ENCODE measurements at regions not wholly inside any gene's neighbourhood (a gene's known extent, or its start where the extent isn't known, plus 50 kb on each side); places are given as distances from the start of the nearest gene placed in this dataset.

DNA sequence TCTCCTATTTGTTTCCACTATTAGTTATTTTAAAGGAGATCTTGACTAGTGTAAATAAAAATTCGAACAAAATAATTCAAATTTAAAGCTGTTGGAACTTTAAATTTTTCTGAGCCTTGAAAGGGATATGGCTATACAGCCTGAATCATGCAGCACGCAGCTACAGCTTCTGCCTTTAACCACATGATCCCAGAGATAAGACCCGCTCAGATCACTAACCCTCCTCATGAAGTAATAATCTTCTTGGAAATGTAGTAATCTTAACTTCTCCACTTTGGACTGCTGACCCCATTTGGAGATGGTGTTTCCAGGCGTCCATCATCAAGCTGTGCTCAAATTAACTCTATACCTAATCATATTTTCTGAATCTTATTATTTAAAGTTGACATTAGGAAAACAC lies 336.6 kb downstream of the DSC3 start:
- H3K27ac Mint-ChIP-seq: no peak overlapping the region
- no peaks in the 10 kb centered on the region for H3K27me3 Mint-ChIP-seq

DNA sequence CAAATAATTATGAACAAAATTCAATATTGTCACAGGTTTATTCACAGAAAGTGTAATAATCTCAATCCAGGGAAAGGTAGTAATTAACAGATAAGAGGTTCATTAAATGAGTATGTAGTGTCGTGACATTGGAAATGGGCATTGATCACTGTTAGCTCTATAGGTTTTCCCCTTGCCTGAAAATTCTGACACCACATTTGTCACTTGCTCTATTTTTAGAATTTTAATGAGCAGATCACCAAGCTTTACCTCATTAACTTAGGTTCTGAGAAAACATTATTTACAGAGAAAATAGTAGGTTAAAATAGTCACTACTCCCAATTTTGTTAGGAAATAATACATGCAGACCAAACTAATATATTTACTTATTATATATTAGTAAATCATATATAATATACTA lies 344.0 kb downstream of the DSC3 start:
- Mint-ChIP-seq H3K4me1 (ENCODE audit: unreplicated experiment) (no peaks in the 10 kb centered on the region), H3K27me3 (no peaks in the 10 kb centered on the region), H3K27ac (no peak overlapping the region), H3K9me3 (no peaks in the 10 kb centered on the region), H3K4me3 (no peak overlapping the region), H3K36me3 (no peaks in the 10 kb centered on the region)
- no peak for DNase-seq (ENCODE audit: extremely low spot score, unreplicated experiment)
- TF ChIP-seq, protein P1, sequence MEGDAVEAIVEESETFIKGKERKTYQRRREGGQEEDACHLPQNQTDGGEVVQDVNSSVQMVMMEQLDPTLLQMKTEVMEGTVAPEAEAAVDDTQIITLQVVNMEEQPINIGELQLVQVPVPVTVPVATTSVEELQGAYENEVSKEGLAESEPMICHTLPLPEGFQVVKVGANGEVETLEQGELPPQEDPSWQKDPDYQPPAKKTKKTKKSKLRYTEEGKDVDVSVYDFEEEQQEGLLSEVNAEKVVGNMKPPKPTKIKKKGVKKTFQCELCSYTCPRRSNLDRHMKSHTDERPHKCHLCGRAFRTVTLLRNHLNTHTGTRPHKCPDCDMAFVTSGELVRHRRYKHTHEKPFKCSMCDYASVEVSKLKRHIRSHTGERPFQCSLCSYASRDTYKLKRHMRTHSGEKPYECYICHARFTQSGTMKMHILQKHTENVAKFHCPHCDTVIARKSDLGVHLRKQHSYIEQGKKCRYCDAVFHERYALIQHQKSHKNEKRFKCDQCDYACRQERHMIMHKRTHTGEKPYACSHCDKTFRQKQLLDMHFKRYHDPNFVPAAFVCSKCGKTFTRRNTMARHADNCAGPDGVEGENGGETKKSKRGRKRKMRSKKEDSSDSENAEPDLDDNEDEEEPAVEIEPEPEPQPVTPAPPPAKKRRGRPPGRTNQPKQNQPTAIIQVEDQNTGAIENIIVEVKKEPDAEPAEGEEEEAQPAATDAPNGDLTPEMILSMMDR (conservative IDR thresholded peaks at IDR 0.05): no peak

More for the DNA sequence above, 336.6 kb downstream of the DSC3 start:
- no peak for DNase-seq (ENCODE audit: extremely low spot score, unreplicated experiment)
- no peaks in the 10 kb centered on the region for H3K36me3 Mint-ChIP-seq
- TF ChIP-seq, protein P1 (conservative IDR thresholded peaks at IDR 0.05): no peak
- H3K4me3 Mint-ChIP-seq: no peak overlapping the region
- no peaks in the 10 kb centered on the region for H3K4me1 Mint-ChIP-seq (ENCODE audit: unreplicated experiment)
- H3K9me3 Mint-ChIP-seq: no peaks in the 10 kb centered on the region

DNA sequence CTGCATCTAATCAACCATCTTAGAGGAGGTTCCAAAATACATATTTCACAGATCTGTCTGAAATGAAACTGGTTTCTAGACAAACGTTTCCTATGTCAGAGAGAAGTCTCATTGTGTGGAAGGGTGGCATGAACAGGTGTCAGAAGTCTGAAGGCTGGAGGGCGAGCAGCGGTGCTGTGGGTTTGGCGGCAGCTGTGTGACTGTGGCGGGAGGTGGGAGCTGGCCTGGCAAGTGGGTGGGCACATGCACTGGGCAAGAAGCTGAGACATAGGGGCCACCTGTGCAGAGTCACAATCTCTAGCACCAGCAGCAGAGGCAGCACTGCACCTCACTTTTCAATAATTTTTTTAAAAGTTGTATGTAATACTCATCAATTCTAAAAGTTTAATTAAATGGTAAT lies 346.3 kb downstream of the DSC3 start:
- H3K4me1 Mint-ChIP-seq (ENCODE audit: unreplicated experiment): no peaks in the 10 kb centered on the region
- no peak for DNase-seq (ENCODE audit: extremely low spot score, unreplicated experiment)
- TF ChIP-seq, protein P1 (conservative IDR thresholded peaks at IDR 0.05): no peak
- no peaks in the 10 kb centered on the region for H3K9me3 Mint-ChIP-seq
- H3K27me3 Mint-ChIP-seq: no peaks in the 10 kb centered on the region
- no peak overlapping the region for H3K4me3 Mint-ChIP-seq
- no peak overlapping the region for H3K27ac Mint-ChIP-seq
- no peaks in the 10 kb centered on the region for H3K36me3 Mint-ChIP-seq

DNA sequence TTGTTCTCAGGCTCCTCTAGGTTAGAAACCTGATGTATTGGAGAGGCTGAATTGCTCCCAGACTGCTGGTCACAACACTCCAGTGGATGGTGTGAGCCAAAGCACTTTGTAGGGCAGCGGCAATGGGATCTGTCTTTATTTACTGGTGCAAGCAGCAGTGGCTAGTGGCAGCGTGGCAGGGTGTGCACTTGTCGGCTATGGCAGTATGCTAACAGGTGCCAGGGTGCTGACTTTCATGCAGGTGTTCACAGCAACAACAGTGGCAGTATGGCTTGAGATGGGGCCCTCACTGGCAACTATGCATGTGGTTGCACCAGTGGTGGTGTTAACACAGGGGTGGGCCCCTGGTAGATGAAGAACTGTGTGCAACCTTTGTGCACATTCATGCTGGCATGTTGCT lies 347.8 kb downstream of the DSC3 start:
- no peak for DNase-seq (ENCODE audit: extremely low spot score, unreplicated experiment)
- no peaks in the 10 kb centered on the region for H3K36me3 Mint-ChIP-seq
- no peaks in the 10 kb centered on the region for H3K27me3 Mint-ChIP-seq
- H3K27ac Mint-ChIP-seq: no peak overlapping the region
- H3K9me3 Mint-ChIP-seq: no peaks in the 10 kb centered on the region
- TF ChIP-seq, protein P1 (conservative IDR thresholded peaks at IDR 0.05): no peak
- no peak overlapping the region for H3K4me3 Mint-ChIP-seq
- H3K4me1 Mint-ChIP-seq (ENCODE audit: unreplicated experiment): no peaks in the 10 kb centered on the region

DNA sequence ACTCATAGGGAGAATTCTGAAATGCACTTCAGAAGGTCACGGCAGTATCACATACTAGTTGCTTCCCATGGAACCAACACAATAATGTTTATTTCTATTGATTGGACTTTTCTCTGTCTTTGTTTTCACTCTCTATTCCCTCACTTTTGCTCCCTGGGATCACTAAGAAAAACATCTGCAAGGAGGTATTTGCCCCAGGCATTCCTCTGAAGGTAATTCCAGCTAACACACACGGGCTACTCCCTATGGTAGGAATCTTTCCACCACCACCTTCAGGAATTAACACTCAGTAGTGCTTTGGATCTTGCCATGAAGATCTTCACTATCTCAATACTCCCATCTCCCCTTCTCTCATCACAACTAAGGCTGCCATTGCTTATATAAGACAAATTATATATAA lies 353.3 kb downstream of the DSC3 start:
- peaks cover 5% of the 10 kb centered on the region for H3K9me3 Mint-ChIP-seq
- no peak for DNase-seq (ENCODE audit: extremely low spot score, unreplicated experiment)
- no peaks in the 10 kb centered on the region for H3K4me1 Mint-ChIP-seq (ENCODE audit: unreplicated experiment)
- H3K36me3 Mint-ChIP-seq: no peaks in the 10 kb centered on the region
- no peak overlapping the region for H3K4me3 Mint-ChIP-seq
- TF ChIP-seq, protein P1 (conservative IDR thresholded peaks at IDR 0.05): no peak
- H3K27me3 Mint-ChIP-seq: no peaks in the 10 kb centered on the region
- no peak overlapping the region for H3K27ac Mint-ChIP-seq

DNA sequence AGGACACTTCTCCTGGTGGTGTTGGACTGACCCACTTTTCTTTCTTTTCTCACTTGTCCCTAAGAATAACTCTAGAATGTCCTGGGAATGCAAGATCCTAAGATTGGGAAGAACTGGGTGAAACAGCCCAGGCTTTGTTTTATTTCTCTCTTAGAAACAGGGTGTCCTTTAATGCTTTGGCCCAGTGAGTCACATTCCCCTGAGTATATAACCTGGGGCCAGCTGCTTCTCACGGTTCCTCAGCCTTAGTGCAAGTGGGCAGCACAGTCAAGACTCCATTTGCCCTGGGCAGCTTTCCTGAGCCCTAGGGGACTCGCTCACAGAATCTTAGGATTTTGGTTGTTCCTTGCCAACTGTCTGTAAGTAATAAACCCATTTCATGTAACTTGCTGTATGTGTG lies 355.0 kb downstream of the DSC3 start:
- H3K27me3 Mint-ChIP-seq: no peaks in the 10 kb centered on the region
- TF ChIP-seq, protein P1 (conservative IDR thresholded peaks at IDR 0.05): no peak
- no peak overlapping the region for H3K4me3 Mint-ChIP-seq
- H3K4me1 Mint-ChIP-seq (ENCODE audit: unreplicated experiment): no peaks in the 10 kb centered on the region
- H3K36me3 Mint-ChIP-seq: no peaks in the 10 kb centered on the region
- H3K9me3 Mint-ChIP-seq: peaks cover 5% of the 10 kb centered on the region
- no peak overlapping the region for H3K27ac Mint-ChIP-seq
- no peak for DNase-seq (ENCODE audit: extremely low spot score, unreplicated experiment)
